Spinal cord (tissue), 9 donors: ENCODE measurements at regions not wholly inside any gene's neighbourhood (a gene's known extent, or its start where the extent isn't known, plus 50 kb on each side); places are given as distances from the start of the nearest gene placed in this dataset.

Source experiments
- DNase-seq, 6 donors: peaks; one replicate each; pipeline versions ENCODE4 v3.0.0 to v3.0.0-alpha.2; 2013 to 2015; ENCODE audit warnings: low spot score in 6 of 6, low read depth in 4 of 6
- H3K27ac ChIP-seq: one replicate; pipeline ENCODE4 v1.5.1; 2013; ENCODE audit warnings: low read depth, low read length, control low read depth
- H3K27me3 ChIP-seq: one replicate; pipeline ENCODE4 v1.6.1; 2013; ENCODE audit warnings: low read length; ENCODE audit not compliant: control insufficient read depth, insufficient read depth
- H3K36me3 ChIP-seq: one replicate; pipeline ENCODE4 v1.6.1; 2013; ENCODE audit warnings: low read length; ENCODE audit not compliant: control insufficient read depth, insufficient read depth
- H3K4me1 ChIP-seq: one replicate; pipeline ENCODE4 v1.6.1; 2013; ENCODE audit warnings: low read length; ENCODE audit not compliant: control insufficient read depth, insufficient read depth
- H3K4me3 ChIP-seq: one replicate; pipeline ENCODE4 v1.5.1; 2013; ENCODE audit warnings: low read depth, low read length, control low read depth
- H3K9me3 ChIP-seq: one replicate; pipeline ENCODE4 v1.6.1; 2013; ENCODE audit warnings: low read length; ENCODE audit not compliant: control insufficient read depth, insufficient read depth
- WGBS: methylation state at CpG from one replicate; pipeline ENCODE4 v1.1.5; 2013; ENCODE audit warnings: missing lambda C conversion rate; ENCODE audit not compliant: insufficient coverage; 5-methylcytosine and 5-hydroxymethylcytosine counted together
- donor health status: healthy.

- no peaks in the 10 kb centered on the region for H3K9me3 ChIP-seq
- H3K4me3 ChIP-seq, result no peak overlapping the region
- H3K4me1 ChIP-seq, result no peaks in the 10 kb centered on the region
- WGBS, result 85% methylated on average over 2 of the region's 3 CpGs
- no peaks in the 10 kb centered on the region for H3K36me3 ChIP-seq
- no peak for DNase-seq
- H3K27me3 ChIP-seq, result no peaks in the 10 kb centered on the region
- H3K27ac ChIP-seq, result no peak overlapping the region
Measured at GRCh38 chr10:111439034-111439842, 362.4 kb downstream of the ADRA2A start.

GRCh38 chr10:111440501-111440900 lies 363.7 kb downstream of the ADRA2A start:
- DNase-seq, result peak in 1 of 6 donors; percentile 32
- 57% methylated on average over 2 of the region's 5 CpGs for WGBS
- no peak overlapping the region for H3K27ac ChIP-seq
- no peaks in the 10 kb centered on the region for H3K36me3 ChIP-seq
- no peak overlapping the region for H3K4me3 ChIP-seq
- no peaks in the 10 kb centered on the region for H3K27me3 ChIP-seq
- no peaks in the 10 kb centered on the region for H3K4me1 ChIP-seq
- no peaks in the 10 kb centered on the region for H3K9me3 ChIP-seq

GRCh38 chr10:111445667-111446066 lies 368.8 kb downstream of the ADRA2A start:
- Histone ChIP-seq H3K4me1 (no peaks in the 10 kb centered on the region), H3K27ac (no peak overlapping the region), H3K4me3 (no peak overlapping the region), H3K27me3 (no peaks in the 10 kb centered on the region), H3K36me3 (no peaks in the 10 kb centered on the region), H3K9me3 (no peaks in the 10 kb centered on the region)
- 40% methylated on average over 1 of the region's 5 CpGs for WGBS
- DNase-seq, result peak in 1 of 6 donors; percentile 12

- Histone ChIP-seq H3K4me3 (no peak overlapping the region), H3K9me3 (no peaks in the 10 kb centered on the region), H3K4me1 (no peaks in the 10 kb centered on the region), H3K27ac (no peak overlapping the region), H3K36me3 (no peaks in the 10 kb centered on the region), H3K27me3 (no peaks in the 10 kb centered on the region)
- DNase-seq, result no peak
Measured at GRCh38 chr10:111446966-111447365, 370.1 kb downstream of the ADRA2A start.

GRCh38 chr10:111452153-111452552 lies 375.3 kb downstream of the ADRA2A start:
- no peak for DNase-seq
- no peak overlapping the region for H3K27ac ChIP-seq
- WGBS, result 20% methylated on average over 1 of the region's 3 CpGs
- H3K36me3 ChIP-seq, result no peaks in the 10 kb centered on the region
- H3K27me3 ChIP-seq, result no peaks in the 10 kb centered on the region
- no peaks in the 10 kb centered on the region for H3K9me3 ChIP-seq
- H3K4me3 ChIP-seq, result no peak overlapping the region
- H3K4me1 ChIP-seq, result no peaks in the 10 kb centered on the region

GRCh38 chr10:111455776-111456426 lies 379.1 kb downstream of the ADRA2A start:
- peak in 1 of 6 donors; percentile 19 for DNase-seq
- H3K9me3 ChIP-seq, result no peaks in the 10 kb centered on the region

GRCh38 chr10:111458256-111458655 lies 381.4 kb downstream of the ADRA2A start:
- H3K36me3 ChIP-seq, result no peaks in the 10 kb centered on the region
- H3K4me1 ChIP-seq, result no peaks in the 10 kb centered on the region
- H3K9me3 ChIP-seq, result no peaks in the 10 kb centered on the region
- H3K27me3 ChIP-seq, result no peaks in the 10 kb centered on the region
- H3K4me3 ChIP-seq, result no peak overlapping the region
- no peak overlapping the region for H3K27ac ChIP-seq
- DNase-seq, result peak in 1 of 6 donors; percentile 54
- 67% methylated on average over 1 of the region's 1 CpG for WGBS

More at GRCh38 chr10:111455776-111456426, 379.1 kb downstream of the ADRA2A start:
- no peaks in the 10 kb centered on the region for H3K4me1 ChIP-seq
- H3K27me3 ChIP-seq, result no peaks in the 10 kb centered on the region
- WGBS, result no CpG with 5 or more reads among the region's 2 CpGs
- H3K27ac ChIP-seq, result no peak overlapping the region
- H3K36me3 ChIP-seq, result no peaks in the 10 kb centered on the region
- no peak overlapping the region for H3K4me3 ChIP-seq

GRCh38 chr10:111459967-111460366 lies 383.1 kb downstream of the ADRA2A start:
- Histone ChIP-seq H3K27ac (no peak overlapping the region), H3K36me3 (no peaks in the 10 kb centered on the region), H3K4me3 (no peak overlapping the region), H3K27me3 (no peaks in the 10 kb centered on the region), H3K9me3 (no peaks in the 10 kb centered on the region), H3K4me1 (no peaks in the 10 kb centered on the region)
- WGBS, result no CpG with 5 or more reads among the region's 2 CpGs
- no peak for DNase-seq

GRCh38 chr10:111472445-111472844 lies 395.6 kb downstream of the ADRA2A start:
- H3K4me3 ChIP-seq, result no peak overlapping the region
- 91% methylated on average over 5 of the region's 7 CpGs for WGBS
- DNase-seq, result no peak

GRCh38 chr10:111473361-111473760 lies 396.5 kb downstream of the ADRA2A start:
- Histone ChIP-seq H3K4me1 (no peaks in the 10 kb centered on the region), H3K4me3 (no peak overlapping the region), H3K27me3 (no peaks in the 10 kb centered on the region), H3K36me3 (no peaks in the 10 kb centered on the region), H3K27ac (no peak overlapping the region), H3K9me3 (no peaks in the 10 kb centered on the region)
- no peak for DNase-seq
- 61% methylated on average over 3 of the region's 3 CpGs for WGBS

More at GRCh38 chr10:111472445-111472844, 395.6 kb downstream of the ADRA2A start:
- Histone ChIP-seq H3K9me3 (no peaks in the 10 kb centered on the region), H3K36me3 (no peaks in the 10 kb centered on the region), H3K27ac (no peak overlapping the region), H3K4me1 (no peaks in the 10 kb centered on the region), H3K27me3 (no peaks in the 10 kb centered on the region)
